ENCODE measurements at regions not wholly inside any gene's neighbourhood (a gene's known extent, or its start where the extent isn't known, plus 50 kb on each side); places are given as distances from the start of the nearest gene placed in this dataset.

DNA sequence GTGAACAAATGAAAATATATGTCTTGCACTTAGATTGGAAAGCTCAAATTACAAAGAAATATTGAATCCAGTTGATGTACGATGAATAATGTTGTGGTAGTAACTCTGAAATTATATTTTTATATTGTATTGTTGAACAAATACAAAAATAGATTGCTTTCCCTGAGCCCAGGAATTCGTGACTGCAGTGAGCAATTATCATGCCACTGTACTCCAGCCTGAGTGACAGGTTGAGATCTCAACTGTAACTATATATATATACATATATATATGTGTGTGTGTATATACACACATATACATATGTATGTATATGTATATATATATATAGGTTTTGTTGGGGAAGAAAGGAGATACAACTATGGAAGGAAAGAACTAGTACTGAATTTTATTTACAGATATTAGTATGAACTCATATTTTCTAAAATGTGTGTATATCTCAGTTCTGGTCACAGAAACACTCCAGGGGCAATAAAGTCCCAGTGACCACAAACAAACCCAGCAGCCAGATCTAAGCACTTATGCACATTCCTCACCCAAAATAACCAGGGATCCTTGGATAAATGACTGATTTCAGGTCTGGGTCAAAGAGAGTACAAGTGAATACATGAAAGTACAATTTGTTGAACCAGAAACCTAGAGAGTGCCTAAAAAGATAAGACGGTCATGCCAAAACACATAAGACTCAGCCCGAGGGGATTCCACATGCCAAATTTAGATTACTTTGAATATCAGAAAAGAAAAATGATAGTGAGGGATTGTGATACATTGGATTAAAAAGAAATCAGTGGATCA, 146.3 kb downstream of the TMX3 start:
- no peak for TF ChIP-seq CTCF (IDR thresholded peaks at IDR 0.05; ENCODE audit: low read depth, low read length)
- no peak for TF ChIP-seq POLR2A (IDR thresholded peaks at IDR 0.05; ENCODE audit: extremely low read depth, insufficient read length)
- no peak for TF ChIP-seq MYC (IDR thresholded peaks at IDR 0.05; ENCODE audit: low read depth, low read length)
- no peak for TF ChIP-seq MAX (IDR thresholded peaks at IDR 0.05; ENCODE audit: low read depth, low read length)
